ENCODE measurements at regions not wholly inside any gene's neighbourhood (a gene's known extent, or its start where the extent isn't known, plus 50 kb on each side); places are given as distances from the start of the nearest gene placed in this dataset.

DNA sequence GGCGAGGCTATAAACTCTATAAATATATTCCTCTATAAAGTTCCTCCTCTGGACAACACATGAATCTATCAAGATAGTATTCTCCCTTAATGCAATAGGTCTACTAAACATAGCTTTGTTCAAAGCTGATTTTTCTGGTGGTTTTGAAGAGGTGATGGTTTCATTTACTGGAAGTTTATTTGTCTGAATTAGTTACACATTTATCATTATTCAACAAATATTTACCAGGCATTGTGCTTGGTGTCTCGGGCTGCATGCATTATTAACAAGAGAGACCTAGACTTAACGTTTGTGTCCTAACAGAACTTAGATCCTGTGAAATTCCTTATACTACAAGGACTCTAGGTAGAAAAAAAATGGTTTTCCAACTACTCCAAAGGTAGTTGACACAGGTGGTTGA is 511.4 kb upstream of the B3GALT2 start:
- TF ChIP-seq, protein P1, sequence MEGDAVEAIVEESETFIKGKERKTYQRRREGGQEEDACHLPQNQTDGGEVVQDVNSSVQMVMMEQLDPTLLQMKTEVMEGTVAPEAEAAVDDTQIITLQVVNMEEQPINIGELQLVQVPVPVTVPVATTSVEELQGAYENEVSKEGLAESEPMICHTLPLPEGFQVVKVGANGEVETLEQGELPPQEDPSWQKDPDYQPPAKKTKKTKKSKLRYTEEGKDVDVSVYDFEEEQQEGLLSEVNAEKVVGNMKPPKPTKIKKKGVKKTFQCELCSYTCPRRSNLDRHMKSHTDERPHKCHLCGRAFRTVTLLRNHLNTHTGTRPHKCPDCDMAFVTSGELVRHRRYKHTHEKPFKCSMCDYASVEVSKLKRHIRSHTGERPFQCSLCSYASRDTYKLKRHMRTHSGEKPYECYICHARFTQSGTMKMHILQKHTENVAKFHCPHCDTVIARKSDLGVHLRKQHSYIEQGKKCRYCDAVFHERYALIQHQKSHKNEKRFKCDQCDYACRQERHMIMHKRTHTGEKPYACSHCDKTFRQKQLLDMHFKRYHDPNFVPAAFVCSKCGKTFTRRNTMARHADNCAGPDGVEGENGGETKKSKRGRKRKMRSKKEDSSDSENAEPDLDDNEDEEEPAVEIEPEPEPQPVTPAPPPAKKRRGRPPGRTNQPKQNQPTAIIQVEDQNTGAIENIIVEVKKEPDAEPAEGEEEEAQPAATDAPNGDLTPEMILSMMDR (IDR thresholded peaks at IDR 0.05), result no peak
- TF ChIP-seq EZH2 (IDR thresholded peaks at IDR 0.05) (no peak), EZH2phosphoT487 (IDR thresholded peaks at IDR 0.05) (no peak)

Data from neural progenitor cell (in vitro differentiated cells).